ENCODE measurements at regions not wholly inside any gene's neighbourhood (a gene's known extent, or its start where the extent isn't known, plus 50 kb on each side); places are given as distances from the start of the nearest gene placed in this dataset.
"Not testable (repeated sequence)": the region's sequence is repeated elsewhere in the genome, so short reads cannot be mapped to it uniquely, and the experiment has no call there.

DNA sequence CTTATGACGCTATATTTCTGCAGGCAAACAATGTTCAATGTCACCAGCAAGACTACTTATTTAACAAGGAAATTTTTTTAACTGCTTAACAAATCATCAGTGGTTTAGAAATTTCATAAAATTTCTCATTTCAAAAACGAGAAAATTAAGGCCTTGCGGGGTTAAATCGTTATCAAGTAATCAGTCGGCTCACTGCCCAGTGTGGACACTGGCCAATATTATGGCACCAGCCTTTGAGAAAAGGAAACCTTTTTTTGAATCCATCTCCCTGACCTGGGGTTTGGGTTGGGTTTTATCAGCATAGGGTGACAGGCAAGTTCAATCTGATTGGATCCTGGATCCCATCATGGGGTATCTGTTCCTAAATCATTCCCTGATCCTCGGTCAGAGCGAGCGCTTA, 461.2 kb downstream of the SETD4 start:
- Histone ChIP-seq H3K27ac (replicated peaks) (no peak overlapping the region), H3K4me1 (no peaks in the 10 kb centered on the region), H3K9me3 (replicated peaks) (no peaks in the 10 kb centered on the region), H3K27me3 (ENCODE audit: low read depth) (peaks cover 73% of the 10 kb centered on the region), H3K36me3 (no peaks in the 10 kb centered on the region), H3K4me3 (no peak overlapping the region)
- DNase-seq: no peak
- TF ChIP-seq, protein P1, sequence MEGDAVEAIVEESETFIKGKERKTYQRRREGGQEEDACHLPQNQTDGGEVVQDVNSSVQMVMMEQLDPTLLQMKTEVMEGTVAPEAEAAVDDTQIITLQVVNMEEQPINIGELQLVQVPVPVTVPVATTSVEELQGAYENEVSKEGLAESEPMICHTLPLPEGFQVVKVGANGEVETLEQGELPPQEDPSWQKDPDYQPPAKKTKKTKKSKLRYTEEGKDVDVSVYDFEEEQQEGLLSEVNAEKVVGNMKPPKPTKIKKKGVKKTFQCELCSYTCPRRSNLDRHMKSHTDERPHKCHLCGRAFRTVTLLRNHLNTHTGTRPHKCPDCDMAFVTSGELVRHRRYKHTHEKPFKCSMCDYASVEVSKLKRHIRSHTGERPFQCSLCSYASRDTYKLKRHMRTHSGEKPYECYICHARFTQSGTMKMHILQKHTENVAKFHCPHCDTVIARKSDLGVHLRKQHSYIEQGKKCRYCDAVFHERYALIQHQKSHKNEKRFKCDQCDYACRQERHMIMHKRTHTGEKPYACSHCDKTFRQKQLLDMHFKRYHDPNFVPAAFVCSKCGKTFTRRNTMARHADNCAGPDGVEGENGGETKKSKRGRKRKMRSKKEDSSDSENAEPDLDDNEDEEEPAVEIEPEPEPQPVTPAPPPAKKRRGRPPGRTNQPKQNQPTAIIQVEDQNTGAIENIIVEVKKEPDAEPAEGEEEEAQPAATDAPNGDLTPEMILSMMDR (IDR thresholded peaks at IDR 0.05; ENCODE audit: borderline replicate concordance): no peak
- intact Hi-C loops (cut with micrococcal nuclease): no loop called here

DNA sequence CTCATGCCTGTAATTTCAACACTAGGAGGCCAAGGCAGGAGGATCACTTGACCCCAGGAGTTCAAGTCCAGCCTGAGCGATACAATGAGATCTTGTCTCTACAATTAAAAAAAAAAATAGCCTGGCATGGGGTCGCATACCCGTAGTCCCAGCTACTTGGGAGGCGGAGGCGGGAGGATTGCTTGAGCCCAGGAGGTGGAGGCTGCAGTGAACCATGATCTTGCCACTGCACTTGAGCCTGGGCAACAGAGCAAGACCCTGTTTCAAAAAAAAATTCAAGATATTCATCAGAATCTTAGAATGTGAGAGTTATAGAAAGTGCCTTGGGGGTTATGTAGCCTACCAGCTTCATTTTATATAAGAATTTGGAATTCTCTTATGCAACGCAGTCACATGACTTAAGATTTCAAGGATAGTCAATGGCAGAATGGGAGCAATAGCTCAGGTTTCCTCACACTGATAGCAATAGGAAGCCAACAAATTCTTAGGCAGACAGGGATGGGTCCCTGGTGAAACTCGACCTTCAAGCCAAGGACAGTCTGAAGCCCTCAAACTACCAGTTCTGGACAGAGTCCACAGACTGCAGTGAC, 462.5 kb downstream of the SETD4 start:
- intact Hi-C loops (cut with micrococcal nuclease): no loop called here
- TF ChIP-seq, protein P1 (IDR thresholded peaks at IDR 0.05; ENCODE audit: borderline replicate concordance): no peak
- H3K36me3 ChIP-seq: no peaks in the 10 kb centered on the region
- no peak for DNase-seq
- no peaks in the 10 kb centered on the region for H3K9me3 ChIP-seq (replicated peaks)
- no peak overlapping the region for H3K27ac ChIP-seq (replicated peaks)
- H3K4me3 ChIP-seq: no peak overlapping the region
- peaks cover 72% of the 10 kb centered on the region for H3K27me3 ChIP-seq (ENCODE audit: low read depth)
- H3K4me1 ChIP-seq: no peaks in the 10 kb centered on the region

DNA sequence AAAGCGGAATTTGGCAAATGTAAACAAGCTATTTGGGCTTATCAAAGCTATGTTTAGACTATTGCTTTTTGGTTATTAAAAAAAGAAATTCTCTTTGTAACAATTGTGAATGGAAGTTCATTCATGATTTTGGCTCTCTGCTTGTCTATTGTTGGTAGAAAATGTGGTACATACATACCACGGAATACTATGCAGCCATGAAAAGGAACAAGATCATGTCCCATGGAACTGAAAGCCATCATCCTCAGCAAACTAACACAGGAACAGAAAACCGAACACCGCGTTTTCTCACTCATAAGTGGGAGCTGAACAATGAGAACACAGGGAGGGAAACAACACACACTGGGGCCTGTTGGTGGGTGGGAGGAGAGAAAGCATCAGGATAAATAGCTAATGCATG, 465.4 kb downstream of the SETD4 start:
- H3K36me3 ChIP-seq: no peaks in the 10 kb centered on the region
- H3K4me1 ChIP-seq: no peaks in the 10 kb centered on the region
- no peak for DNase-seq
- TF ChIP-seq, protein P1 (IDR thresholded peaks at IDR 0.05; ENCODE audit: borderline replicate concordance): no peak
- no peak overlapping the region for H3K27ac ChIP-seq (replicated peaks)
- H3K27me3 ChIP-seq (ENCODE audit: low read depth): peaks cover 67% of the 10 kb centered on the region
- intact Hi-C loops (cut with micrococcal nuclease): no loop called here
- no peak overlapping the region for H3K4me3 ChIP-seq
- H3K9me3 ChIP-seq (replicated peaks): no peaks in the 10 kb centered on the region

DNA sequence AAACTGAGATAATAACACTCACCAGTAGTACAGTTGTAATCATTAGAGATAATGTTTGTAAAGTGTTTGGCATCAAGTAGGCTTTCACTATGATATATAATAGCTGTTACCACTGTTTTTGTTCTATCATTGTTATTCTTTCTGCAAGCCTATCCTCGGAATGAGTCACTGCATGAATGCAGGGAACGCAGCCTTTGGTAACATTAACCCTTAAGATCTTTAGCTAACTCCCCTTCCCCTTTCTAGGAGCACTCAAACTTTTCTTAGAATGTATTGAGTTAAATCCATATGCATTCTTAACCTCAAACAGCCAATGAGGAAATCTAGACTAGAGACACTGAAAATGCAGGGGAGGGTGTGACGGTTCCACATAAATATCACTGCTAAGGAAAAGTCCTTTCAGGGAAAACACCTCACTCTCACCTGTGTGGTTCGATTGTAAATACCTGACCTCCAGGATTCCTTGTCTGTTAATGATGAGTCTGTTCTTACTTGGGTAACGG, 467.3 kb downstream of the SETD4 start:
- H3K4me3 ChIP-seq: no peak overlapping the region
- DNase-seq: no peak
- TF ChIP-seq, protein P1 (IDR thresholded peaks at IDR 0.05; ENCODE audit: borderline replicate concordance): no peak
- no peak overlapping the region for H3K27ac ChIP-seq (replicated peaks)
- no peaks in the 10 kb centered on the region for H3K9me3 ChIP-seq (replicated peaks)
- intact Hi-C loops (cut with micrococcal nuclease): no loop called here
- peaks cover 57% of the 10 kb centered on the region for H3K27me3 ChIP-seq (ENCODE audit: low read depth)
- H3K4me1 ChIP-seq: no peaks in the 10 kb centered on the region
- no peaks in the 10 kb centered on the region for H3K36me3 ChIP-seq

DNA sequence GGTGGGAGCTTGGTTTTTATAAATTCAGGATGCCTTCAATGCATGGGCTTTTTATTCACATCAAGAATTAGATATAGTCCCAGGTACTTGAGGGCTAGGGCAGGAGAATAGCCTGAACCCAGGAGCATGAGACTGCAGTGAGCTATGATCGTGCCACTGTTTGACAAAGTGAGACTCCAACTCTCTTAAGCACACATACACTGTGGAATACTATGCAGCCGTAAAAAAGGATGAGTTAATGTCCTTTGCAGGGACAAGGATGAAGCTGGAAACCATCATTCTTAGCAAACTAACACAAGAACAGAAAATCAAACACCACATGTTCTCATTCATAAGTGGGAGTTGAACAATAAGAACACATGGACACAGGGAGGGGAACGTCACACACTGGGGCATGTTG, 470.0 kb downstream of the SETD4 start:
- H3K4me3 ChIP-seq; H3K4me1 ChIP-seq; intact Hi-C loops (cut with micrococcal nuclease); H3K36me3 ChIP-seq; H3K9me3 ChIP-seq (replicated peaks); H3K27ac ChIP-seq (replicated peaks); DNase-seq: not testable (repeated sequence)
- peaks cover 58% of the 10 kb centered on the region for H3K27me3 ChIP-seq (ENCODE audit: low read depth)

DNA sequence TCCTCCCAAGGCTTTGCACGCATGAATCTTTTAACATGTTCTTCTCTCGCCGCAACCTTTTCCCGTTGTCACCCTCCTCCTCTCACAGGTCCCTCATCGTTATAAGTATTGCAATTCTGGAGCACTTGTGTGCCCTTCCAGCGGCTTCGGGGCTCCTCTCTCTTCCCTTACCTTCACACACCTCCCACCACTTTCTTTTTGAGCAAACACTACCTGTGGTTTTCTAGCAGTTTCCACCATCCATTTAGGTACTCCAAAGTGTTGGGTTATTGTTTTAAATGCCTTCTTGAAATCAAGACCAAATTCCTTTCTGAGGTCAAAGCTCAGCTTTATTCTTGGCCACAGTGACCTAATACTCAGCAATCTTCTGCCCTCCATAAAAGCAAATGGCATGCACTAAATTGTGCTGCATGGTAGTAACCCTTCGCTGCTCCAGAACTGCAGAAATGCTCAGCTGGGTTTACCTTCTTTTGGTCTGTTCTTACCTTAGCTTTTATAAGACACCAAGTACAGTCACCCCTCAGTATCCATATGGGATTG, 472.4 kb downstream of the SETD4 start:
- H3K27ac ChIP-seq (replicated peaks): no peak overlapping the region
- TF ChIP-seq, protein P1 (IDR thresholded peaks at IDR 0.05; ENCODE audit: borderline replicate concordance): no peak
- no peaks in the 10 kb centered on the region for H3K4me1 ChIP-seq
- no peak for DNase-seq
- intact Hi-C loops (cut with micrococcal nuclease): no loop called here
- H3K4me3 ChIP-seq: no peak overlapping the region
- H3K36me3 ChIP-seq: no peaks in the 10 kb centered on the region
- H3K27me3 ChIP-seq (ENCODE audit: low read depth): peaks cover 47% of the 10 kb centered on the region
- no peaks in the 10 kb centered on the region for H3K9me3 ChIP-seq (replicated peaks)

Measured in left ventricle myocardium inferior (tissue), 1 donor.